ENCODE measurements at regions not wholly inside any gene's neighbourhood (a gene's known extent, or its start where the extent isn't known, plus 50 kb on each side); places are given as distances from the start of the nearest gene placed in this dataset.
"Not testable (repeated sequence)": the region's sequence is repeated elsewhere in the genome, so short reads cannot be mapped to it uniquely, and the experiment has no call there.

DNA sequence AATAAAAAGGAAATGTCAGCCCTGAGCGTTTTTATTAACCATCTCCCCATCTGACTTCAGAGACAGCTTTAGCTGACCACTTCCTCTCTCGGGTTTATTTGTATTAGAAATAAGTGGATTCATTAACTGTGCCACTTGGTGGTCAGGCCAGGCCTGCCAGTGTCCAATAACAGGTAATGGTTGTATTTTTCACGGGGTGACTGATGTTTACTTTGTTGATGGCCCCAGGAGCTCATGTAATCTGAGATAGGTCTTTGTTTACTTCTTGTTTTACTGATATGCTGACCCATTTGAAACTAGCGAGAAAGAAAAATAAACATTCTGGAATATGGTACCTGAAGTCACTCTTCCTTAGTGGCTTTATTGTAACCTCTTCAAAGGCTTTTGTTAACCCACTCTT, 504.3 kb upstream of the SLC35B3 start:
- DNase-seq (ENCODE audit: low read depth, low spot score): no peak

DNA sequence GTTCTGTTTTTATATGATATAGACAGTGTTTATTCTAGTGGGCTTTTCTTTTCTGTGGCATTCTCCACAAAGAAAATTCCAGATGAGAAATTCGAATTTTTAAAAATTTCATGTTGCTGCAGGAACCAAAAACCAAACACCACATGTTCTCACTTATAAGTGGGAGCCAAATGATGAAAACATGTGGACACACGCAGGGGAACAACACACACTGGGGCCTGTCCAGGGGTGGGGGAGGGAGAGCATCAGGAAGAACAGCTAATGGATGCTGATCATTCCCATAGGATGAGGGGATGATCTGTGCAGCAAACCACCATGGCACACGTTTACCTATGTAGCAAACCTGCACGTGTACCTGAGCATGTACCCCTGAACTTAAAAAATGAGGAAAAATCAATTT, 499.0 kb upstream of the SLC35B3 start:
- DNase-seq (ENCODE audit: low read depth, low spot score): no peak

DNA sequence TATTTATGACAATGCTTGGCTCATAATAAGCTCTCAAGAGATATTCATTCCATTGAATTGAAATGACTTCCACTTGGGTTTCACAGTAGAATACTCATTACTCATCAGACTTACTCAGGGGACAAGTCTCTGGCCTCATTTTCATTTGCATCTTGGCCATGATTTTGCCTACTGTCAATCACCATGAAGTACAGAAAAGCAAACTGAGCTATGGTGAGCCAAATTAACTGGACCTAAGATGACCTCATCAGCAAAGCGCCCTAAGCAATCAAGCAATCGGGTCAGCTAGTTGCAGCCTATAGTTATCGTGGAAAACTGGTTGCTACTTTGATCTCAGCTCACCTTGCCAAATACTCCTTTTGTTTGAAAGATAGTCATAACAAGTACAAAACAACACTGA, 494.7 kb upstream of the SLC35B3 start:
- DNase-seq (ENCODE audit: low read depth, low spot score): no peak

GRCh38 chr6:8920244-8920643, 484.9 kb upstream of the SLC35B3 start:
- not testable (repeated sequence) for DNase-seq (ENCODE audit: low read depth, low spot score)

DNA sequence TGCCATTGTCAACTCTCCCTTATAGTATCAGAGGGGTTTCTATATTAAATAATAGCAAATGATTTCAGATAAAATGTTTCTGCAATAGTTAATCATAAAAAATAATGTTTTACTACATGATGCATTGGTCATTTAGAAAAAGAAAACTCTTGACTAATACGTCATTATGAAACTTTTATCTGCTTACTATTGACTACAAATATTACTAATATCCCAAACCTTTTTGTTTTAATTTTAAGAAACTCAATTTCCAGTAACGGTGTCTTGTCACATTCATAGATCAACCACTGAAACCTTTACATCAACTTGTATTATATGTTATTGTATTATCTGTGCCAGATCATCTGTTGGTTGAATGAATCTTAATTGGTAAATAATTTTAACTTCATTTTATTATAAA, 482.9 kb upstream of the SLC35B3 start:
- no peak for DNase-seq (ENCODE audit: low read depth, low spot score)

DNA sequence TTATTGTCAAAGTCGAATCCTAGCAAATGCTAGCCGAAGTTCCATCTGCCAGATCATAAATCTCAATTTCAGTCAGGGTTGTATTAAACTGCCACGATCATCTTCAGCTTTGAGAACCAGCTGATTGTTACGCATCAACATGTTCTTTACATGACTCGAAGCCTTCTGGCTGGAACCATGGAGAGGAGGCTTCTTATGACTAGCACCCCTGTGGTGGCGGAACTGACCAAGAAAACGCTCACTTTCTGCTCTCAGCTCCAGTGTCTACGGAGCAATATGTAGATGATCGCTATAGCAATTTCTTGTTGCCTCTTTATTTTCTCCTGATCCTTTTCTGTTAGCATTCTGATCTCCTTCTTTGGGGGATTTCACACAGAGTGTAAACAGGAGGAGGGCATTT, 479.4 kb upstream of the SLC35B3 start:
- DNase-seq (ENCODE audit: low read depth, low spot score): no peak

DNA sequence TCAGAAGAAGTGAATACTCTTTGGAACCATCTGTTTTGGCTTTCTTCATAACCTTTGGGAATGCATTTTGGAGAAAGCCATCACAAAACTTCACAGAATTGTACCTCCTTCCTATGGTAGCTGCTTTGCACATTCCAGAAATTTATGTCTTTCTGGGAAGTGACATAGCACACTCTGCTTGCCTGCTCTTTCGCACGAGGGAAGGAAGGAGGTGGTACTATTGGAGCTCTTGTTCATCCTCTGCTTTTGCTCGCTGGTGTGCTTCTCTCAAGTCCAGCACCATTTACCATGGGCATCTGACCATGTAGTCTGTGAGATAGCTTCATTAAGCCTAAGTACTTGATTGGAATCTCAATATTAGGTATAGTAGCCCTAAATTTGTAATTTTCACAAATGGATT, 473.3 kb upstream of the SLC35B3 start:
- DNase-seq (ENCODE audit: low read depth, low spot score): no peak

- DNase-seq (ENCODE audit: low read depth, low spot score): no peak
These were observed 471.4 kb upstream of the SLC35B3 start for GRCh38 chr6:8906699-8907098.

DNA sequence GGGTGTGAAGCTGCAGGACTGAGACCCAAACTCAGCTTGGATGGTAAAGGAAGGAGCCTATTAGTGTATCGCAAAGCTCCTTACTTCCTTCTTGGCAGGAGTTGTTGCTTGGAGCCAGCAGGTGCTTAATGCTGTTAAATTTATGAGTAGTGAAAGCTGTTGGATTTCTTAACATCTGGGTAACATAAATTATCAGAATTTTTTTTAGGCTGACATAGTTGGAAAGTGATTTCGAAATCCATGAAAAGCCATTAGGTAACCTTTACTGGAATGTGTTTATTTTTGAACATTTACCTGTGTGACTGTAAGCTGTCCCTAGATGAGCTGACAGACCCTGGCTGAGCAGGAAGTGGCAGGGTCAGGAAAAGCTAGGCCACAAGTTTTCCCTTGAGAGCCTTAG, 470.4 kb upstream of the SLC35B3 start:
- DNase-seq (ENCODE audit: low read depth, low spot score): no peak

GRCh38 chr6:8904754-8905153, 469.4 kb upstream of the SLC35B3 start:
- DNase-seq (ENCODE audit: low read depth, low spot score): no peak

- DNase-seq (ENCODE audit: low read depth, low spot score): no peak
These were observed 464.7 kb upstream of the SLC35B3 start for GRCh38 chr6:8900056-8900455.

GRCh38 chr6:8889514-8889913, 454.2 kb upstream of the SLC35B3 start:
- DNase-seq (ENCODE audit: low read depth, low spot score): no peak

DNA sequence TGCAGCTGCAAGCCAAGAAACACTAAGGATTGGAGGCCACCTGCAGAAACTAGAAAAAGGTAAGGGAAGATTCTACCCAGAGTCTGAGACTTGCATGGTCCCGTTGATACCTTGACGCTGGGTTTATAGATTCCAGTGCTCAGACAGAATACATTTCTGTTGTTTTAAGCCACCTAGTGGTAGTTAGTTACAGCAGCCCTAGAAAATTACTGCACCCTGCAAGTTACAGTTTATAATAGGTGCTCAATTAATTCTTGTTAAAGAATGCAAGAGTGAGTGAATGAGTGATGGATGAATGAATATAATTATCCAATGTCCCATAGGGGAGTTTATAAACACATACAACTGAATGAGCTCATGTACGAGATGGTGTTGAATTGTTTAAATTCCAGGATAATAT, 453.1 kb upstream of the SLC35B3 start:
- DNase-seq (ENCODE audit: low read depth, low spot score): no peak

- no peak for DNase-seq (ENCODE audit: low read depth, low spot score)
These were observed 446.3 kb upstream of the SLC35B3 start for GRCh38 chr6:8881663-8882062.

- no peak for DNase-seq (ENCODE audit: low read depth, low spot score)
These were observed 444.0 kb upstream of the SLC35B3 start for GRCh38 chr6:8879334-8879733.

DNA sequence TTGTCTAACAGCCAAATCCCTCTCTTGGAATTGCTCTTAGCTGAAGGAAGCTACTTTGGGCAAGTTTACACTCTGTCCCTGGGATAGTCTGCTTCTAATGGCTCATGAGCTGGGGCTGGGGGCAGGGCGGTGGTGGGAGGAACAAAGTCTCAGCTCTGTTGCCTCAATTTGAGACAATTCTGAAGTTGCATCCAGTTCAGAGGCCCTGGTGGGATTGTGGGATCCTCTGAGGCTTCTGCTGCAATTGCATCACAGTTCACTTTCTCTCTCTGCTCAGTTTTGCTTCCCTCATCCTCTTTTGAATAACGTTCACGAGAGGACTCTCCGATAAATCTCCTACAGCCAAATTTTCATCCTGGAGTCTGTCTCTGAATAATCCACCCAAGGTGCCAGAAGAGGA, 440.6 kb upstream of the SLC35B3 start:
- DNase-seq (ENCODE audit: low read depth, low spot score): no peak

DNA sequence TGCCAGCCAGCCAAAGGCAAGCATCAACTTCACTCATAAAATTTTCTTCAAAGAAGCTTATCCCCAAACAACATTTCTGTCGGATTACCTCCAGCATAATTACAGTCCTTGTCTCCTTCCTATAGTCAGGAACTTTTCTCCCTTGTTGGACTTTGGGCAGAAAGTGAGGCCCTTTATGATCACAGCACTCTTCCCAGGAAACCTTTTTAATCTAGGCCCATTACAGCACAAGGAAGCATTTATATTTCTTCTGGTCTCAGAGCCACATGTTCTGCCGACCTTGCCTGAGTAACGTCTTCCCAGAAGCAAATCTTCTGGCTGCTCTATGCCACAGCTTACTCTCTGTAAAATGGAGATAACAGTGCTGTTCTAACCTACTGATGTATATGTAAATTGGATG, 437.2 kb upstream of the SLC35B3 start:
- DNase-seq (ENCODE audit: low read depth, low spot score): no peak

DNA sequence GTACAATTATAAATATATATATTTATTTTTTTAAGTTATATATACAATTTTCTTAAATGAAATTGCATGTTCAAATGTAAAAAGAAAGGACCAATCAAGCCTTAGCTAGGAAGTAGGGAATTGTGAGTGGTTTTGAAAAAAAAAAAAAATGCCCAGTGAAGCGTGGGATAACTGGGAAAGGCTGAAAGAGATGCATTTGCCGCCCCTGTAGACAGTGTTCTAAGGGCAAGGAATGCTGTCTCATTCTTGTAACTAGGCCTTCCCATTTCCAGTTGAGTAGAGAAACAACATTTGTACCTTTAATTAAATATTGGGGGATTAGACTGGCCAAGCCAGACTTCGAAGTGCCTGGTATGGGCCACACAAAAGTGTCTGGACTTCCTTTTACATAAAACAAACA, 430.1 kb upstream of the SLC35B3 start:
- DNase-seq (ENCODE audit: low read depth, low spot score): no peak

DNA sequence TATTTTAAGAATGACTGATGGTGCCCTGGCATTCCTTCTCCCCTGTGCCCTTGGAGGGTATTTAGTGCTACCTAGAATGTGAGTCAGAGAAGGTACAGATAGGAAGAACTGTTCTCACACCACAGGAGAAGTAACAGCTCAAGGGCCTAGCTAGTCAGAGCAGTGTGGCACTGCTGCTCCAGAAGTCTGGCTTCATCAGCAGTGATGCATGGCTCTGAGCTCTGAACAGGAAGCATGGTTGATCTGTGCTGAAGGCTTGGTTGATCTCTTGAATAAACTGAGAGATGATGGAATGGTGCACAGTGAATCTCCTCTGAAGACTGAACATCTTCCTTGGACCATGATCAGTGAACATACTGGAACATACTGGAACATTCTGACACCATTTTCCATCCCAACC, 425.3 kb upstream of the SLC35B3 start:
- DNase-seq (ENCODE audit: low read depth, low spot score): no peak

GRCh38 chr6:8859501-8859900, 424.2 kb upstream of the SLC35B3 start:
- DNase-seq (ENCODE audit: low read depth, low spot score): no peak

- DNase-seq (ENCODE audit: low read depth, low spot score): no peak
These were observed 423.5 kb upstream of the SLC35B3 start for GRCh38 chr6:8858854-8859331.

DNA sequence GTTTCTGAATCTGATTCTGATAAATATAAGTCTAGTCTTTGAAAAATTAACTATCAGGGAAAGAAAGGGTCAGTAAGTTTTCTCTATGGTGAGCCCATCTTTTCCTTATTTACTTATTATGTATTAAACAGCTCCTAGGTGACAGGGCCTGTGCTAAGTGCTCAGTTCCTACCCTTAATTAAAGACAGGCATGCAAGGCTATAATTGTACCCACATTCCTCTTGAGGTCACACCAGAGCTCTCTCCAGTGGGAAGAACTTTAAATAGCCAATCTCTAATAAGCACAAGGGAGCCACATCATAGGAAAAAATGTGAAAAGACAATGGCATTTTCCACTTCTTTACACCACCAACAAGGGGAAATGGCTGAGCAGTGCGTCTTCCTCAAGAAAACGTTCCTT, 421.8 kb upstream of the SLC35B3 start:
- DNase-seq (ENCODE audit: low read depth, low spot score): no peak

DNA sequence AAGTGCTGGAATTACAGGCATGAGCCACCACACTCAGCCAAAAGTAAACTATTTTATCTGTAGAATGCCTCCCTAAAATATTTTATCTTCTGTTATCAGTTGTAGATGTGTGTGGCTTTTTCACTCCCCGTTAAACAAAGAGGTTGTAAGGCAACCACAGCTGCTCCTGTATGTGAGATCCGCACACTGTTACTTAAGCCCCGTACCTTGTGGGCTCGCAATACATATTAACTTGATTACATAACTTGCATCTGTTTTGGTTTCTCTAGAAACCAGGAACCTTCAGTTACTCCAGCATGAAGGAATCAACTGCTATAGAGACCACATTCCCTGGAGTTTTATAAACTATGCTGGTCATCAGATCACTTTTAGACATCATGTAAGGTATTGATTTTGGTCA, 420.1 kb upstream of the SLC35B3 start:
- no peak for DNase-seq (ENCODE audit: low read depth, low spot score)

- no peak for DNase-seq (ENCODE audit: low read depth, low spot score)
These were observed 417.0 kb upstream of the SLC35B3 start for GRCh38 chr6:8852332-8852731.

DNA sequence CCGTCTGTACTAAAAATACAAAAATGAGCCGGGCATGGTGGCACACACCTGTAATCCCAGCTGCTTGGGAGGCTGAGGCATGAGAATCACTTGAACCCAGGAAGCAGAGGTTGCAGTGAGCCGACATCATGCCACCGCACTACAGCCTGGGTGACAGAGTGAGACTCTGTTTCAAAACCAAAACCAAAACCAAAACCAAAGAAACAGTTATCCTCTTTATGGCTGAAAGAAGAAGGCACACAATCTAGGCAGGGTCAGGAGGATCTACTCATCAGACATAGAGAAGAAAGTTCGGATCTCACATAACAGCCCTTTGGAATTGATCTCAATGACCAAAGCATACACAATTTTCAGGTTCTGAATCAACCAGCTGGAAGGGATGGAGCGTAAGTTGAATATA, 411.3 kb upstream of the SLC35B3 start:
- not testable (repeated sequence) for DNase-seq (ENCODE audit: low read depth, low spot score)
